GM12872 (cell line): ENCODE measurements at regions not wholly inside any gene's neighbourhood (a gene's known extent, or its start where the extent isn't known, plus 50 kb on each side); places are given as distances from the start of the nearest gene placed in this dataset.

Experiments used
- CTCF ChIP-seq: IDR thresholded peaks from 3 replicates; pipeline ENCODE4 v1.5.1; 2011; ENCODE audit warnings: low read depth, mild to moderate bottlenecking, low read length, moderate library complexity; ENCODE audit not compliant: insufficient read depth

GRCh38 chr5:51273871-51274270 lies 109.4 kb upstream of the ISL1 start:
- no peak for TF ChIP-seq CTCF

GRCh38 chr5:51275428-51275827 lies 107.8 kb upstream of the ISL1 start:
- TF ChIP-seq CTCF: no peak

- no peak for TF ChIP-seq CTCF
These were observed 107.0 kb upstream of the ISL1 start for GRCh38 chr5:51276250-51276649.

- no peak for TF ChIP-seq CTCF
These were observed 104.7 kb upstream of the ISL1 start for GRCh38 chr5:51278539-51278938.

GRCh38 chr5:51279983-51280706 lies 103.1 kb upstream of the ISL1 start:
- TF ChIP-seq CTCF: no peak

GRCh38 chr5:51286046-51286445 lies 97.2 kb upstream of the ISL1 start:
- TF ChIP-seq CTCF: no peak

GRCh38 chr5:51302343-51302742 lies 80.9 kb upstream of the ISL1 start:
- no peak for TF ChIP-seq CTCF
